ENCODE measurements at regions not wholly inside any gene's neighbourhood (a gene's known extent, or its start where the extent isn't known, plus 50 kb on each side); places are given as distances from the start of the nearest gene placed in this dataset.
A peak's percentile ranks its signal among the peaks of the same experiment; 100 is the strongest.
"Not testable (repeated sequence)": the region's sequence is repeated elsewhere in the genome, so short reads cannot be mapped to it uniquely, and the experiment has no call there.

DNA sequence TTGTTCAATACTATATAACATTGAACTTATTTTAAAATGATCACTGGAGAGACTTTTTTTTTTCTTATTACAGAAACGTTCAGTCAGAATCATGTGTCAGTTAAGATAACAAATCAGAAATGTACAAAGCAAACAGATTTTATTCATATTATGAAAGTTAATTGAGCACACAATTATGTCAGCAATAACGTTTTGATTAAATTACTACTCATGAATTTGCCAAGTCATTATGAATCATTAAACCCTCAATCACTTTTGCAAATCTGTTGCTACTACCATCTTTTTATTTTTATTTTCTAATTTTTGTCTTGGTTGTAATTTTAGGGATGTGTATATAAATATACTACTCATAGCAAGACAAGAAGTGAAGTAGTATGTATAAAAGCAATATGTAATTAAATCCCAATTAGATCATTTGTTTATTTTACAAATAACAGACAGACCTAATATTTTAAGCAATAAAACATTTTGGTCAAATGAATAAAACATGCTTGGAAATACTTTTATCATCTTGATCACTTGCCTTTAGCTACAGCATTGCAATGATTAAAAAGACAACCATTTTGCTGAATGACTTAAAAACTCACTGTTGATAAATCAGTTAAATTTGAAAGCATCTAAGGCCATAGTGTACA lies 893.4 kb upstream of the MIR17HG start:
- DNase-seq (ENCODE audit: low spot score) = no peak

DNA sequence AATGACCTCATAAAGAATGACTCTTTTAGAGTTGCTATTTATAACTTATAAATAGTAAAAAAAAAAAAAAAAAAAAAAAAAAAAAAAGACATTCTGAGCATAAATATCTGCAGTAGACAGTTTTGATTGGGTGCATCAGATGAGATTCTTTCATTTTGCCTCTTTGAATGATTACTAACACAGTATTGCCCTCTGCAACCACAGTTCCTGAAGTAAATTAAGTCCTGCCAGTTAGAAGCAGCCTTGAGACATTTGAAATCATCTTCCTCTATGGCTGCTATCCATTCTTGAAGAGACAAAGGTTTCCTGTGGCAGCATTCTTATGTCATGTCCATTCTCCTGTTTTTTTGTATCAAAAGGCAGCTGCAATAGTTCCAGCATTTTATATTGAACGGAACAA lies 892.4 kb upstream of the MIR17HG start:
- no peak for DNase-seq (ENCODE audit: low spot score)

DNA sequence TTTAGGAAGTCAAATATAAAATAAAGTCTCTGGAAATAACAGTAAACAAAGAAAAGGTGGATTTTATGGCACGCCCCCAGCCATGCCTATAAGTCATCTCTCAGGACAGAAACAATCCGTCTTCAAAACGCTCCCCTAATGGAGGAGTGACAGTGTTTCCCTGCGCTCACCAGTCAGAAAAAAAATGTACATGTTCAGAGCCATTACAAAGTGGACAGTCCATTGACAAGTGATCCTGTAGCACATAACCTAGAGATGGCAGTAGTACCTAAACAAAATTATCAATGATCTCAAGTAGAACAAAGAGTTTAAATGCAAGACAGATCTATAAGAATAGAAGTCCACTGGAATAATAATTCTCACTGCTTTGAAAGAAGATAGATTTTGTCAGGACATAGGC lies 891.7 kb upstream of the MIR17HG start:
- DNase-seq (ENCODE audit: low spot score) = no peak

DNA sequence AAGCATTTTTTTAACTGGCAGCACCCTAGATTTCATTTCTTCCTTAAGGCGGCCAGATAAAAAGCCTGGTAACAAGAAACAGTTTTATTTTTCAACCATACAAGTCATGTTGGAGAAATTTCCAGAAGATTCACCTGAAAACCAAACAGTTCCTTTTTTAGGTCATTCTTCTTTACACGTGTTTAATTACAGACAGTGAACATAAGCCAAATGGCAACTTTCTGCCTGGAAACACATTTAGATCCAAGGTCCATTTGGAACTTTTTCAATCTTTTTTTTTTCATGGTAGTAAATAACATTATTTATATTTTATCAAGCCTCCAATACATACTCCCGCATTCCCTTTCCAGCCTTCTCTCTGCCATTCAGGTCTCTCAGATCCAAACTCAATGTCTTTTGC lies 886.1 kb upstream of the MIR17HG start:
- DNase-seq (ENCODE audit: low spot score) = no peak

DNA sequence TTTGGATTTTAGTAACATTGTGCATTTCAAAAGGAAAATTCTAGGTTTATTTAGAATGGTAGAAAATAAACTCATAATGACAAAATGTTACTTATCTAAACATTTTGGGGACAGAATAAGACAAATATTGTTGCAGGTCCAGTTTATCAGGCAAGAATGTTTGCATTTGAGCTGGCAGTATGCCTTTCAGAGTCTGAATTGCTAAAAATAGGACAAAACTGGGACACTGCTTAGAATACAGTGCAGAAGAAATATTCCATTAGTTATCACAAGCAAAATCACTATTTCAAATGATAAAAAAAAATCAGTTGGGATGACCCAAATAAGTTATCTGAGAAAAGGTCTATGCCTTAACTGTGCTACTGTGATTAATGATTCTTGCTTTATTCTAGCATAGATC lies 870.3 kb upstream of the MIR17HG start:
- no peak for DNase-seq (ENCODE audit: low spot score)

- DNase-seq (ENCODE audit: low spot score) = no peak
Observed at GRCh38 chr13:90483906-90484305, 863.6 kb upstream of the MIR17HG start.

DNA sequence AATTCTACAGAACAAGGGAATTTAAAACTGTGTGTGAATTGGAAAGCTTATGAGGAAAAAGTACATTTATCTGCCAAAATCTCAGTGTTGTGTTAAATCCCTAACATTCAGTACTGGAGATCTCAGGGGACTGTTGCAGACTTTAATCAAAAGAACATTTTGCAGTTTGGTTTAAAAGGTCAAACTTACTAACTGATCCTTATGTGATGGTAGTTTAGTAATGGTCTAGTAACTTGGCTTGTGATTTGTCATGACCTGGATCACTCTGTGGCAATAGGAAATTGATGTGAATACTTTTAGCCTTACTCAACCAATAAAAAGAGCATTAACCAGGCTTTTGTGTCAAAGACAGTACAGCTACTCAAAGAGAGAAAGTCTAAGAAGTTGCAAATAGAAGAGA lies 862.1 kb upstream of the MIR17HG start:
- peak; percentile 28 for DNase-seq (ENCODE audit: low spot score)

GRCh38 chr13:90492872-90493271 lies 854.6 kb upstream of the MIR17HG start:
- no peak for DNase-seq (ENCODE audit: low spot score)

- no peak for DNase-seq (ENCODE audit: low spot score)
Observed at GRCh38 chr13:90493667-90494066, 853.8 kb upstream of the MIR17HG start.

GRCh38 chr13:90494849-90495248 lies 852.6 kb upstream of the MIR17HG start:
- not testable (repeated sequence) for DNase-seq (ENCODE audit: low spot score)

DNA sequence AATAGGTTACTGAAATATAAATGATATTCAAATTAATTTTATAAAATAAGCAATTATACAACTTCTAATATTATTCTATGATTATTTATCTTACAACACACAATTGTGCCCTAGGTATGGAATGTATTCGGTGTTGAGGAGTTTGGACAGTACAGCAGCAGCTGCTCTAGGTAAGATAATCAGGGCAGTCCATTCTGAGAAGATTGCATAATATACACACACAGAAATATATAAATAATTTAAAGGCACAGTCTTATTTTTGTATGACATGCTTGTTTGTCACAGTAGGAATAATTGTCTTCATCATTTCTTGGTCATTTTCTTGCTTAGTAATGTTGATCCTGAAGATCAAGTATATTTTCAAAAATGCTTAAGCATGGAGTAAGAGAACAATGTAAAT lies 849.4 kb upstream of the MIR17HG start:
- no peak for DNase-seq (ENCODE audit: low spot score)

GRCh38 chr13:90498816-90499215 lies 848.7 kb upstream of the MIR17HG start:
- DNase-seq (ENCODE audit: low spot score) = no peak

- DNase-seq (ENCODE audit: low spot score) = no peak
Observed at GRCh38 chr13:90500569-90500968, 846.9 kb upstream of the MIR17HG start.

GRCh38 chr13:90502153-90502552 lies 845.3 kb upstream of the MIR17HG start:
- DNase-seq (ENCODE audit: low spot score) = no peak

- no peak for DNase-seq (ENCODE audit: low spot score)
Observed at GRCh38 chr13:90502762-90503161, 844.7 kb upstream of the MIR17HG start.

DNA sequence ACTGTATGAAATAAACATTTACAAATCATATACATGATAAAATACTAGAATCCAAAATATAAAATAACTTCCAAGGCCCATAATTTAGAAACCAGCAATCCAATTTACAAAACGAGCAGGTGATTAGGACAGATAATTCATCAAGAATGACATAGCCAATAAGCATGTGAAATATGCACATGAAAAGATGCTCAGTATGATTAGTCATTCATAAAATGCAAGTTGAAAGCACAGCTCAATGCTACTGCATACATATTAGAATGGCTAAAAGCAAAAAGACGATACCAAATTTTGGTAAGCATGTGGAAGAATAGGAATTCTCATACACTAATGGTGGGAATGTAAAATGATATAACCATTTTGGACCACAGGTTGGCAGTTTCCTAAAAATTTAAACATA lies 837.2 kb upstream of the MIR17HG start:
- DNase-seq (ENCODE audit: low spot score) = no peak

DNA sequence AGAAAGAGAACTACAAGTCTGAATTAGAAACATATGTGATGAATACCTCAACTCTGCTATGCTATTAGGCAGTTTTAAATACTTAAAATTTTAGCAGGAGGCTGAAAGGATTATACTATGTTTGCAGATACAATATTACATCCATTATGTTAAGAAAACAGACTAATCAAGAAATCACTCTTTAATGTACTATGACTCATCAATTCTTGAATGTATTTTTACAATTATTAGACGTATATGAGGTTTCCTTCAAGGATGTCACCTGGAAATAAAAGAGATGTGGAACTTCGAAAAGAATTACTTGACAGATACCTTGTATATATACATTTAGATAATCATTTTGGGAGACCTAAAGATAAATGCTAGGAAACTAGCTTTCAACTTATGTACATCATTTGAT lies 835.6 kb upstream of the MIR17HG start:
- DNase-seq (ENCODE audit: low spot score) = no peak

DNA sequence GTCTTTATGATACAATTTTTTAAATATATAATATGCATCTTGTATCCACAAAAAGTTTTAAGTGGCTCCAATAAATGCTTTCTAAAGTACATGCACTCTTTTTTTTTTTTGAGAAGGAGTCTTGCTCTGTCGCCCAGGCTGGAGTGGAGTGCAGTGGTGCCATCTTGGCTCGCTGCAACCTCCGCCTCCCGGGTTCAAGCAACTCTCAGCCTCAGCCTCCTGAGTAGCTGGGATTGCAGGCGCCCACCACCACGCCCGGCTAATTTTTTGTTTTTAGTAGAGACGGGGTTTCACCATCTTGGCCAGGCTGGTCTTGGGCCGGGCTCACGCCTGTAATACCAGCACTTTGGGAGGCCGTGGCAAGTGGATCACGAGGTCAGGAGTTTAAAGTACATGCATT lies 832.8 kb upstream of the MIR17HG start:
- not testable (repeated sequence) for DNase-seq (ENCODE audit: low spot score)

DNA sequence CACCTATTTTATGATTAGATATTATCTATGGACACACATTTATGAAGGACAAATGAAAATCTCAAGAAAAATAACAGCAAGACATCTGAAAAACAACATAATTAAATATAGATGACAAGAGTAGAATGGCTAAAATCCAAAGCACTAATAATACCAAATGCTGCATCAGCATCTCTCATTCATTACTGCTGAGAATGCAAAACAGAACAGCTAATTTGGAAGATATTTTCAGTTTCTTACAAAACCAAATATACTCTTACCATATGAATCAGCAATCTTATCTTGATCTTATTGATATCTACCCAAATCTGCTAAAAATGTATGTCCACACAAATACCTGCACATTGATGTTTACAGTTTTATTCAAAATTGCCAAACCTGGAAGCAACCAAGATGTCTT lies 829.1 kb upstream of the MIR17HG start:
- DNase-seq (ENCODE audit: low spot score) = no peak

- no peak for DNase-seq (ENCODE audit: low spot score)
Observed at GRCh38 chr13:90519157-90519556, 828.3 kb upstream of the MIR17HG start.

DNA sequence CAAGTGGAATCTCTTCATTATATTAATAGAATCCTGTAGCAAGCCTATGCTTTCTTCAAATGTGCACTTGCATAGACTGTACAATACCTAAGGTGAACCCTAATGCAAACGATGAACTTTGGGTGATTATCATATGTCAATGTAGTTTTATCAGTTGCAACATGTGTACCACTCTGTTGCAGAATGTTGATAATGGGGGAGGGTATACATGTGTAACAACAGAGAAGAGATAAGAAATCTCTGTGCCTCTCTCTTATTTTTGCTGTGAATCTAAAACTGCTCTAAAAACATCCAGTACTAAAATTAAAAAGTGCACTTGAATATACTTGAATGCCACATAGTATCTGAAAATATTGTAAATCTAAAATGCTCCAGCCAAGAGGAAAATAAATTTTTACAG lies 820.8 kb upstream of the MIR17HG start:
- no peak for DNase-seq (ENCODE audit: low spot score)

- no peak for DNase-seq (ENCODE audit: low spot score)
Observed at GRCh38 chr13:90531744-90532143, 815.7 kb upstream of the MIR17HG start.

DNA sequence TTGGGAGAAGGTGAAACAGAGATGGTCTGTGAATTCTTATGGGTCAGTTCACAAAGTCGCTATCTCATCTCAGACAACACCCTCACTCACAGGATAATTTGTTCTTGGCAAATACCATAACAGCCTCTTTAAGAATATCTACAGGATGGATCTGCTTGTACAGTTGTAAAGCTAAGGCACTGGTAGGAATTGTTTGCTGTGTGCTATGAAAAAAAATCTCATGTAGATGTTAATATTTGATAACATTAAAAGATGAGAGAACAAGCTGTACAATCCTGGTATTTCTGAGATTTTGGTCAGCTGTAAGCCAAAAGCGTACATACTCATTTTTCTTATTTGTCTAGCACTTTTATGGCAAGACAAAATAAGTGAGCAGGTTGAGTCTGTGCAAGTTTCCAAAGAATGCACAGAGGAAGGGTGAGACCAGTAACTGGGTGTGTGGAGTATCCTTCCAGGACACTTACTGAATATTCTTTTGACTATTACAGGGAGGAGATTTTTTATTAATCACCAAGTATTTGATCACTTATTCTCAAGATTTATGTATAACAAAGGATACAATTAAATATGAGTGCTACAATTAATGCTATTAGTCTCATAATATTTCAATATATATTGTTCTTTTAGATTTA lies 814.5 kb upstream of the MIR17HG start:
- DNase-seq (ENCODE audit: low spot score) = no peak

- DNase-seq (ENCODE audit: low spot score) = no peak
Observed at GRCh38 chr13:90533866-90534265, 813.6 kb upstream of the MIR17HG start.

All from AG08396 (cell line).